ENCODE measurements at regions not wholly inside any gene's neighbourhood (a gene's known extent, or its start where the extent isn't known, plus 50 kb on each side); places are given as distances from the start of the nearest gene placed in this dataset.

- in situ Hi-C loops (cut with MboI; ENCODE audit: low pct_ligation_motif_present in 1 of 4, low pct_unique_long_range_greater_than_20kb in 1 of 4, low sequenced_read_pairs in 3 of 4) (no loop called here), intact Hi-C loops (cut with DNase I; ENCODE audit: low total_unique reads) (no loop called here)
- WGBS, 2 donors (ENCODE audit: low coverage in 1 of 2): 59 to 76% methylated on average over 2 of the region's 2 CpGs
- no peaks in the 10 kb centered on the region for H3K27me3 ChIP-seq
- H3K9me3 ChIP-seq: no peaks in the 10 kb centered on the region
- TF ChIP-seq POLR2AphosphoS5 (IDR thresholded peaks at IDR 0.05): no peak
- no peak for TF ChIP-seq CTCF (IDR thresholded peaks at IDR 0.05)
- no peak for TF ChIP-seq POLR2A (IDR thresholded peaks at IDR 0.05)
- no peak for TF ChIP-seq EP300 (IDR thresholded peaks at IDR 0.05; ENCODE audit: low read depth)
- H3K4me3 ChIP-seq: no peak overlapping the region
- no peak for DNase-seq
- no peaks in the 10 kb centered on the region for H3K36me3 ChIP-seq
- no peak overlapping the region for H3K27ac ChIP-seq
- no peaks in the 10 kb centered on the region for H3K4me1 ChIP-seq
Measured at GRCh38 chr6:1479095-1479494, 89.7 kb downstream of the FOXF2 start.

GRCh38 chr6:1479601-1480221, 90.3 kb downstream of the FOXF2 start:
- H3K4me3 ChIP-seq: no peak overlapping the region
- H3K4me1 ChIP-seq: no peaks in the 10 kb centered on the region
- H3K9me3 ChIP-seq: no peaks in the 10 kb centered on the region
- no peaks in the 10 kb centered on the region for H3K27me3 ChIP-seq
- WGBS, 2 donors (ENCODE audit: low coverage in 1 of 2): 71 to 92% methylated on average over 1 to 3 of the region's 3 CpGs
- DNase-seq: no peak
- no peak for TF ChIP-seq CTCF (IDR thresholded peaks at IDR 0.05)
- TF ChIP-seq POLR2AphosphoS5 (IDR thresholded peaks at IDR 0.05): no peak
- intact Hi-C loops (cut with DNase I; ENCODE audit: low total_unique reads) (no loop called here), in situ Hi-C loops (cut with MboI; ENCODE audit: low pct_ligation_motif_present in 1 of 4, low pct_unique_long_range_greater_than_20kb in 1 of 4, low sequenced_read_pairs in 3 of 4) (no loop called here)
- no peak overlapping the region for H3K27ac ChIP-seq
- no peaks in the 10 kb centered on the region for H3K36me3 ChIP-seq

GRCh38 chr6:1481286-1481685, 91.9 kb downstream of the FOXF2 start:
- TF ChIP-seq CTCF (IDR thresholded peaks at IDR 0.05): no peak
- TF ChIP-seq POLR2A (IDR thresholded peaks at IDR 0.05): no peak
- no peak for TF ChIP-seq POLR2AphosphoS5 (IDR thresholded peaks at IDR 0.05)
- no peak for TF ChIP-seq EP300 (IDR thresholded peaks at IDR 0.05; ENCODE audit: low read depth)
- DNase-seq: no peak
- no peak overlapping the region for H3K27ac ChIP-seq
- no peaks in the 10 kb centered on the region for H3K4me1 ChIP-seq
- in situ Hi-C loops (cut with MboI; ENCODE audit: low pct_ligation_motif_present in 1 of 4, low pct_unique_long_range_greater_than_20kb in 1 of 4, low sequenced_read_pairs in 3 of 4) (no loop called here), intact Hi-C loops (cut with DNase I; ENCODE audit: low total_unique reads) (no loop called here)
- H3K4me3 ChIP-seq: no peak overlapping the region
- 77 to 80% methylated on average over 1 of the region's 1 CpG for WGBS, 2 donors (ENCODE audit: low coverage in 1 of 2)
- no peaks in the 10 kb centered on the region for H3K27me3 ChIP-seq
- H3K9me3 ChIP-seq: no peaks in the 10 kb centered on the region
- no peaks in the 10 kb centered on the region for H3K36me3 ChIP-seq

GRCh38 chr6:1482381-1483166, 93.2 kb downstream of the FOXF2 start:
- Histone ChIP-seq H3K27me3 (no peaks in the 10 kb centered on the region), H3K9me3 (no peaks in the 10 kb centered on the region), H3K4me3 (no peak overlapping the region), H3K27ac (no peak overlapping the region), H3K36me3 (no peaks in the 10 kb centered on the region), H3K4me1 (no peaks in the 10 kb centered on the region)
- WGBS, 2 donors (ENCODE audit: low coverage in 1 of 2): 82 to 87% methylated on average over 5 to 9 of the region's 9 CpGs
- in situ Hi-C loops (cut with MboI; ENCODE audit: low pct_ligation_motif_present in 1 of 4, low pct_unique_long_range_greater_than_20kb in 1 of 4, low sequenced_read_pairs in 3 of 4) (no loop called here), intact Hi-C loops (cut with DNase I; ENCODE audit: low total_unique reads) (no loop called here)
- DNase-seq: no peak
- TF ChIP-seq POLR2A (IDR thresholded peaks at IDR 0.05): no peak
- TF ChIP-seq EP300 (IDR thresholded peaks at IDR 0.05; ENCODE audit: low read depth): no peak
- no peak for TF ChIP-seq POLR2AphosphoS5 (IDR thresholded peaks at IDR 0.05)
- TF ChIP-seq CTCF (IDR thresholded peaks at IDR 0.05): no peak
